ENCODE measurements at regions not wholly inside any gene's neighbourhood (a gene's known extent, or its start where the extent isn't known, plus 50 kb on each side); places are given as distances from the start of the nearest gene placed in this dataset.

GRCh38 chr2:70385204-70385603 is 83.3 kb upstream of the FAM136A start:
- no peak for DNase-seq
- H3K27ac ChIP-seq (ENCODE audit: low read depth in 2 of 2, low read length in 2 of 2) = no peak overlapping the region
- no peaks in the 10 kb centered on the region for H3K27me3 ChIP-seq (ENCODE audit: control insufficient read depth, insufficient read depth, low read length)
- intact Hi-C loops (cut with DNase I) = no loop called here
- no peak overlapping the region for H3K4me3 ChIP-seq (ENCODE audit: low read length in 3 of 3)
- no peaks in the 10 kb centered on the region for H3K4me1 ChIP-seq (ENCODE audit: control insufficient read depth in 2 of 3, insufficient read depth in 2 of 3, low read depth in 1 of 3, low read length in 3 of 3)
- no peaks in the 10 kb centered on the region for H3K9me3 ChIP-seq (ENCODE audit: control insufficient read depth in 2 of 3, insufficient read depth in 1 of 3, low read length in 3 of 3)
- H3K9ac ChIP-seq (ENCODE audit: low read length in 3 of 3) = no peak overlapping the region
- no peak for FAIRE-seq
- no peak for TF ChIP-seq CTCF (IDR thresholded peaks at IDR 0.05; ENCODE audit: borderline replicate concordance, extremely low read depth, insufficient read depth)
- H3K36me3 ChIP-seq (ENCODE audit: control insufficient read depth in 2 of 3, insufficient read depth in 3 of 3, low read length in 3 of 3) = no peaks in the 10 kb centered on the region

- no peak for FAIRE-seq
- intact Hi-C loops (cut with DNase I) = no loop called here
These were observed 80.0 kb upstream of the FAM136A start for GRCh38 chr2:70381821-70382220.

GRCh38 chr2:70381235-70381634 is 79.4 kb upstream of the FAM136A start:
- Histone ChIP-seq H3K27me3 (ENCODE audit: control insufficient read depth, insufficient read depth, low read length) (no peaks in the 10 kb centered on the region), H3K4me1 (ENCODE audit: control insufficient read depth in 2 of 3, insufficient read depth in 2 of 3, low read depth in 1 of 3, low read length in 3 of 3) (no peaks in the 10 kb centered on the region), H3K36me3 (ENCODE audit: control insufficient read depth in 2 of 3, insufficient read depth in 3 of 3, low read length in 3 of 3) (no peaks in the 10 kb centered on the region), H3K9ac (ENCODE audit: low read length in 3 of 3) (no peak overlapping the region), H3K9me3 (ENCODE audit: control insufficient read depth in 2 of 3, insufficient read depth in 1 of 3, low read length in 3 of 3) (no peaks in the 10 kb centered on the region), H3K27ac (ENCODE audit: low read depth in 2 of 2, low read length in 2 of 2) (no peak overlapping the region), H3K4me3 (ENCODE audit: low read length in 3 of 3) (no peak overlapping the region)
- intact Hi-C loops (cut with DNase I) = no loop called here
- no peak for TF ChIP-seq CTCF (IDR thresholded peaks at IDR 0.05; ENCODE audit: borderline replicate concordance, extremely low read depth, insufficient read depth)
- no peak for DNase-seq
- no peak for FAIRE-seq

More at GRCh38 chr2:70381821-70382220, 80.0 kb upstream of the FAM136A start:
- H3K9me3 ChIP-seq (ENCODE audit: control insufficient read depth in 2 of 3, insufficient read depth in 1 of 3, low read length in 3 of 3) = no peaks in the 10 kb centered on the region
- H3K36me3 ChIP-seq (ENCODE audit: control insufficient read depth in 2 of 3, insufficient read depth in 3 of 3, low read length in 3 of 3) = no peaks in the 10 kb centered on the region
- no peak overlapping the region for H3K4me3 ChIP-seq (ENCODE audit: low read length in 3 of 3)
- no peak for DNase-seq
- TF ChIP-seq CTCF (IDR thresholded peaks at IDR 0.05; ENCODE audit: borderline replicate concordance, extremely low read depth, insufficient read depth) = no peak
- no peaks in the 10 kb centered on the region for H3K4me1 ChIP-seq (ENCODE audit: control insufficient read depth in 2 of 3, insufficient read depth in 2 of 3, low read depth in 1 of 3, low read length in 3 of 3)
- no peaks in the 10 kb centered on the region for H3K27me3 ChIP-seq (ENCODE audit: control insufficient read depth, insufficient read depth, low read length)
- H3K9ac ChIP-seq (ENCODE audit: low read length in 3 of 3) = no peak overlapping the region
- no peak overlapping the region for H3K27ac ChIP-seq (ENCODE audit: low read depth in 2 of 2, low read length in 2 of 2)

GRCh38 chr2:70380621-70381020 is 78.8 kb upstream of the FAM136A start:
- no peaks in the 10 kb centered on the region for H3K36me3 ChIP-seq (ENCODE audit: control insufficient read depth in 2 of 3, insufficient read depth in 3 of 3, low read length in 3 of 3)
- no peak overlapping the region for H3K9ac ChIP-seq (ENCODE audit: low read length in 3 of 3)
- no peak for FAIRE-seq
- no peaks in the 10 kb centered on the region for H3K9me3 ChIP-seq (ENCODE audit: control insufficient read depth in 2 of 3, insufficient read depth in 1 of 3, low read length in 3 of 3)
- H3K4me3 ChIP-seq (ENCODE audit: low read length in 3 of 3) = no peak overlapping the region
- H3K27me3 ChIP-seq (ENCODE audit: control insufficient read depth, insufficient read depth, low read length) = no peaks in the 10 kb centered on the region
- no peak overlapping the region for H3K27ac ChIP-seq (ENCODE audit: low read depth in 2 of 2, low read length in 2 of 2)
- no peaks in the 10 kb centered on the region for H3K4me1 ChIP-seq (ENCODE audit: control insufficient read depth in 2 of 3, insufficient read depth in 2 of 3, low read depth in 1 of 3, low read length in 3 of 3)
- no peak for TF ChIP-seq CTCF (IDR thresholded peaks at IDR 0.05; ENCODE audit: borderline replicate concordance, extremely low read depth, insufficient read depth)
- DNase-seq = no peak
- intact Hi-C loops (cut with DNase I) = no loop called here
